Activated CD8-positive, alpha-beta memory T cell treated with anti-CD3 and anti-CD28 coated beads, Interleukin-2, amount 50 U/mL, for 1 hour (primary cell): ENCODE measurements at regions not wholly inside any gene's neighbourhood (a gene's known extent, or its start where the extent isn't known, plus 50 kb on each side); places are given as distances from the start of the nearest gene placed in this dataset.

Experiments
- DNase-seq: peaks from one replicate; pipeline ENCODE4 v3.0.0-alpha.2; 2020; ENCODE audit errors: extremely low read depth

- DNase-seq = no peak
Measured at GRCh38 chr2:217337771-217338170, 477.9 kb upstream of the TNP1 start.

GRCh38 chr2:217336694-217337093, 476.8 kb upstream of the TNP1 start:
- no peak for DNase-seq

GRCh38 chr2:217335341-217335966, 475.6 kb upstream of the TNP1 start:
- DNase-seq = no peak

GRCh38 chr2:217334561-217334960, 474.7 kb upstream of the TNP1 start:
- DNase-seq = no peak

- DNase-seq = no peak
Measured at GRCh38 chr2:217332866-217333265, 473.0 kb upstream of the TNP1 start.

GRCh38 chr2:217332417-217332791, 472.5 kb upstream of the TNP1 start:
- no peak for DNase-seq

- DNase-seq = no peak
Measured at GRCh38 chr2:217331523-217332416, 471.9 kb upstream of the TNP1 start.

GRCh38 chr2:217330647-217331046, 470.8 kb upstream of the TNP1 start:
- no peak for DNase-seq

- no peak for DNase-seq
Measured at GRCh38 chr2:217329023-217329431, 469.2 kb upstream of the TNP1 start.

- DNase-seq = no peak
Measured at GRCh38 chr2:217328622-217328978, 468.7 kb upstream of the TNP1 start.

- DNase-seq = no peak
Measured at GRCh38 chr2:217327953-217328621, 468.2 kb upstream of the TNP1 start.

- no peak for DNase-seq
Measured at GRCh38 chr2:217326238-217327022, 466.6 kb upstream of the TNP1 start.

- DNase-seq = no peak
Measured at GRCh38 chr2:217325816-217326215, 466.0 kb upstream of the TNP1 start.

GRCh38 chr2:217325251-217325650, 465.4 kb upstream of the TNP1 start:
- DNase-seq = no peak

GRCh38 chr2:217316743-217317142, 456.9 kb upstream of the TNP1 start:
- no peak for DNase-seq

GRCh38 chr2:217314021-217314460, 454.2 kb upstream of the TNP1 start:
- no peak for DNase-seq

- DNase-seq = no peak
Measured at GRCh38 chr2:217313386-217313785, 453.5 kb upstream of the TNP1 start.

GRCh38 chr2:217309056-217309455, 449.2 kb upstream of the TNP1 start:
- no peak for DNase-seq

- no peak for DNase-seq
Measured at GRCh38 chr2:217307023-217307422, 447.2 kb upstream of the TNP1 start.

- no peak for DNase-seq
Measured at GRCh38 chr2:217305882-217306281, 446.0 kb upstream of the TNP1 start.

GRCh38 chr2:217304582-217304981, 444.7 kb upstream of the TNP1 start:
- no peak for DNase-seq

- no peak for DNase-seq
Measured at GRCh38 chr2:217302856-217303255, 443.0 kb upstream of the TNP1 start.
